GM23338 (cell line): ENCODE measurements at regions not wholly inside any gene's neighbourhood (a gene's known extent, or its start where the extent isn't known, plus 50 kb on each side); places are given as distances from the start of the nearest gene placed in this dataset.
"Not testable (repeated sequence)": the region's sequence is repeated elsewhere in the genome, so short reads cannot be mapped to it uniquely, and the experiment has no call there.

Source experiments
- ATAC-seq: fragments of 200-7000 bp; cut with Tn5 transposase; 3 replicates; pipeline ENCODE4 v1.9.1; 2020
- DNase-seq: peaks from one replicate; pipeline ENCODE4 v3.0.0-alpha.2; 2015; ENCODE audit warnings: low spot score
- H2AFZ ChIP-seq: fragments of 200-600 bp; sonication (generic); 2 replicates; pipeline ENCODE4 v1.8.0; 2016; ENCODE audit warnings: antibody characterized with exemption, mild to moderate bottlenecking, moderate library complexity
- H3F3A ChIP-seq: fragments of 200-600 bp; sonication (generic); replicated peaks from 2 replicates; pipeline ENCODE4 v1.8.0; 2017; ENCODE audit warnings: antibody characterized with exemption, mixed run types, low read depth
- H3K27ac ChIP-seq: fragments of 200-600 bp; sonication (generic); 2 replicates; pipeline ENCODE4 v1.6.1; 2016; ENCODE audit warnings: low read depth
- H3K27me3 ChIP-seq: fragments of 200-600 bp; sonication (generic); 2 replicates; pipeline ENCODE4 v1.8.0; 2016; ENCODE audit warnings: mild to moderate bottlenecking, mixed run types, moderate library complexity; ENCODE audit not compliant: insufficient read depth
- H3K36me3 ChIP-seq: fragments of 200-600 bp; sonication (generic); 2 replicates; pipeline ENCODE4 v1.8.0; 2016; ENCODE audit warnings: mild to moderate bottlenecking; ENCODE audit not compliant: insufficient read depth
- H3K4me1 ChIP-seq: fragments of 200-600 bp; sonication (generic); 2 replicates; pipeline ENCODE4 v1.8.0; 2016; ENCODE audit warnings: mild to moderate bottlenecking, moderate library complexity; ENCODE audit not compliant: insufficient read depth
- H3K4me2 ChIP-seq: fragments of 200-600 bp; sonication (generic); 2 replicates; pipeline ENCODE4 v1.7.1; 2017; ENCODE audit warnings: mixed run types
- H3K4me3 ChIP-seq: fragments of 200-600 bp; sonication (generic); 2 replicates; pipeline ENCODE4 v1.6.1; 2016; ENCODE audit warnings: mixed run types
- H3K79me2 ChIP-seq: fragments of 200-600 bp; sonication (generic); replicated peaks from 2 replicates; pipeline ENCODE4 v1.8.0; 2017; ENCODE audit warnings: mild to moderate bottlenecking; ENCODE audit not compliant: insufficient read depth
- H3K9me2 ChIP-seq: fragments of 200-600 bp; sonication (generic); 2 replicates; pipeline ENCODE4 v1.8.0; 2017; ENCODE audit not compliant: insufficient read depth
- H4K20me1 ChIP-seq: fragments of 200-600 bp; sonication (generic); replicated peaks from 2 replicates; pipeline ENCODE4 v1.8.0; 2017; ENCODE audit warnings: mild to moderate bottlenecking; ENCODE audit not compliant: insufficient read depth
- H3K27ac Mint-ChIP-seq: 2 replicates; pipeline ENCODE4 v1.8.0; 2020; ENCODE audit warnings: inconsistent platforms, mild to moderate bottlenecking, moderate library complexity, mixed read lengths
- H3K27me3 Mint-ChIP-seq: 3 replicates; pipeline ENCODE4 v1.8.0; 2022; ENCODE audit warnings: low read depth, mild to moderate bottlenecking, moderate library complexity, mixed read lengths, inconsistent platforms; ENCODE audit not compliant: insufficient read depth, poor library complexity
- H3K36me3 Mint-ChIP-seq: 3 replicates; pipeline ENCODE4 v1.8.0; 2021; ENCODE audit warnings: low read depth, mild to moderate bottlenecking, inconsistent platforms, moderate library complexity, mixed read lengths
- H3K4me1 Mint-ChIP-seq: 3 replicates; pipeline ENCODE4 v1.8.0; 2020; ENCODE audit warnings: mild to moderate bottlenecking, inconsistent platforms, mixed read lengths
- H3K4me3 Mint-ChIP-seq: 3 replicates; pipeline ENCODE4 v1.8.0; 2021; ENCODE audit warnings: moderate library complexity, mild to moderate bottlenecking, inconsistent platforms, mixed read lengths
- H3K9me3 Mint-ChIP-seq: 3 replicates; pipeline ENCODE4 v1.8.0; 2020; ENCODE audit warnings: moderate library complexity, mild to moderate bottlenecking, inconsistent platforms, mixed read lengths
- CREB1 ChIP-seq: fragments of 250-450 bp; sonication (Bioruptor Pico); IDR thresholded peaks from 2 replicates; pipeline ENCODE4 v1.5.0; 2020; ENCODE audit warnings: low read depth, mild to moderate bottlenecking, moderate library complexity
- ETS1 ChIP-seq: IDR thresholded peaks from 2 replicates; pipeline ENCODE4 v1.6.1; 2016; ENCODE audit warnings: antibody characterized with exemption
- EZH2 ChIP-seq: fragments of 200-600 bp; sonication (generic); IDR thresholded peaks from one replicate; pipeline ENCODE4 v1.8.0; 2017; ENCODE audit warnings: antibody characterized with exemption, mild to moderate bottlenecking, low read depth; ENCODE audit not compliant: unreplicated experiment
- JUNB ChIP-seq: IDR thresholded peaks from one replicate; pipeline ENCODE4 v1.6.1; 2016; ENCODE audit warnings: antibody characterized with exemption; ENCODE audit not compliant: unreplicated experiment
- NANOG ChIP-seq: IDR thresholded peaks from 2 replicates; pipeline ENCODE4 v1.6.1; 2016; ENCODE audit warnings: antibody characterized with exemption, borderline replicate concordance
- POLR2AphosphoS5 ChIP-seq: IDR thresholded peaks from 2 replicates; pipeline ENCODE4 v1.6.1; 2016; ENCODE audit warnings: antibody characterized with exemption, low read depth
- STAT1 ChIP-seq: IDR thresholded peaks from one replicate; pipeline ENCODE4 v1.6.1; 2016; ENCODE audit warnings: antibody characterized with exemption; ENCODE audit not compliant: unreplicated experiment
- ZNF114 ChIP-seq: fragments of 250-450 bp; sonication (Bioruptor Pico); IDR thresholded peaks from 2 replicates; pipeline ENCODE4 v1.5.0; 2020; ENCODE audit warnings: mild to moderate bottlenecking, moderate library complexity
- ZNF331 ChIP-seq: fragments of 250-450 bp; sonication (Bioruptor Pico); IDR thresholded peaks from 2 replicates; pipeline ENCODE4 v1.5.0; 2020; ENCODE audit warnings: low read depth, mild to moderate bottlenecking, moderate library complexity
- ZNF462 ChIP-seq: fragments of 250-450 bp; sonication (Bioruptor Pico); IDR thresholded peaks from 2 replicates; pipeline ENCODE4 v1.5.0; 2020; ENCODE audit warnings: mild to moderate bottlenecking, moderate library complexity

DNA sequence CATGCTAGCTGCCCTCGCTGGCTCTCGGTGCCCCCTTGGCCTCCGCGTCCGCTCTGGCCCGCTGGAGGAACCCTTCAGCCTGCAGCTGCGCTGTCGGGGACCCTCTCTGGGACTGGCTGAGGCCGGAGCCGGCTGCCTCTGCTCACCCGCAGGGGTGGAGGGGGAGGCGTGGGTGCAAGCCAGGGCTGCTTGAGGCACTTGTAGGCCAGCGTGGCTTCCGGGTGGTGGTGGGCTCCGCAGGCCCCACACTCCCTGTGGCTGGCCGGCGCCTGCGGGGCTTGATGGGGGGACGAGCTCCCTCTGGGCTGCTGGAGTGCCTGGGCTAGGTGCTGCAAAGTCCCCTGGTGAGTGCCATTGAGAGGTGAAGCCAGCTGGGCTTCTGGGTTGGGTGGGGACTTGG, 429.6 kb downstream of the LRRC70 start:
- Mint-ChIP-seq H3K9me3 (peaks cover 48% of the 10 kb centered on the region), H3K27ac (no peak overlapping the region)
- TF ChIP-seq CREB1 (CRISPR knock-in tag) (no peak), POLR2AphosphoS5 (no peak), EZH2 (no peak), STAT1 (no peak), JUNB (no peak)

DNA sequence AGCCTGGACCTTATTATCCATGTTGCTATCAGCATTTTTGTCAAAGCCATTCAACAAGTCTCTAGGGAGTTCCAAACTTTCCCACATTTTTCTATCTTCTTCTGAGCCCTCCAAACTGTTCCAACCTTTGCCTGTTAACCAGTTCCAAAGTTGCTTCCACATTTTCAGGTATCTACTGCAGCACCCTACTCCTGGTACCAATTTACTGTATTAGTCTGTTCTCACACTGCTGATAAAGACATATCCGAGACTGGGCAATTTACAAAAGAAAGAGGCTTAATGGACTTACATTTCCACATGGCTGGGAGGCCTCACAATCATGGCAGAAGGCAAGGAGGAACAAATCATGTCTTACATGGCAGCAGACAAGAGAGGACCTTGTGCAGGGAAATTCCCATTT, 416.2 kb downstream of the LRRC70 start:
- H3K4me2 ChIP-seq, H3K4me1 ChIP-seq, H3K79me2 ChIP-seq, H3K27me3 Mint-ChIP-seq, H2AFZ ChIP-seq, H3K27ac Mint-ChIP-seq, H3K27ac ChIP-seq, H3K9me2 ChIP-seq, H3F3A ChIP-seq, H4K20me1 ChIP-seq, H3K4me1 Mint-ChIP-seq, H3K4me3 Mint-ChIP-seq, ATAC-seq, DNase-seq, H3K4me3 ChIP-seq, H3K36me3 ChIP-seq, H3K27me3 ChIP-seq: not testable (repeated sequence)
- Mint-ChIP-seq H3K36me3 (peaks cover 33% of the 10 kb centered on the region), H3K9me3 (peaks cover 46% of the 10 kb centered on the region)

More for the DNA sequence above, 429.6 kb downstream of the LRRC70 start:
- no peak for DNase-seq
- H3K4me3 ChIP-seq = no peak overlapping the region
- no peaks in the 10 kb centered on the region for H3K27me3 ChIP-seq
- no peaks in the 10 kb centered on the region for H4K20me1 ChIP-seq
- peaks cover 6% of the 10 kb centered on the region; the same call in 1 of the 2 replicates for H3K9me2 ChIP-seq
- Mint-ChIP-seq H3K36me3 (peaks cover 17% of the 10 kb centered on the region), H3K4me1 (no peaks in the 10 kb centered on the region), H3K27me3 (peaks cover 7% of the 10 kb centered on the region), H3K4me3 (no peak overlapping the region)
- H3K79me2 ChIP-seq = no peaks in the 10 kb centered on the region
- ATAC-seq = no peak
- no peaks in the 10 kb centered on the region for H3K36me3 ChIP-seq
- H2AFZ ChIP-seq = no peak overlapping the region
- no peak overlapping the region for H3K4me2 ChIP-seq
- H3K4me1 ChIP-seq = no peaks in the 10 kb centered on the region
- H3F3A ChIP-seq = no peaks in the 10 kb centered on the region
- H3K27ac ChIP-seq = no peak overlapping the region

- H3K27me3 Mint-ChIP-seq = peaks cover 5% of the 10 kb centered on the region
- Histone ChIP-seq H3F3A (no peaks in the 10 kb centered on the region), H3K4me2 (no peak overlapping the region), H3K27me3 (no peaks in the 10 kb centered on the region), H3K79me2 (no peaks in the 10 kb centered on the region), H3K9me2 (peaks cover 13% of the 10 kb centered on the region; the same call in 1 of the 2 replicates), H3K4me3 (no peak overlapping the region), H3K36me3 (no peaks in the 10 kb centered on the region), H3K27ac (no peak overlapping the region), H4K20me1 (no peaks in the 10 kb centered on the region), H3K4me1 (peaks cover 8% of the 10 kb centered on the region; the same call in 1 of the 2 replicates), H2AFZ (no peak overlapping the region)
- H3K4me1 Mint-ChIP-seq = peaks cover 5% of the 10 kb centered on the region
- peaks cover 14% of the 10 kb centered on the region; the same call in 1 of the 3 replicates for H3K36me3 Mint-ChIP-seq
- H3K4me3 Mint-ChIP-seq = no peak overlapping the region
- H3K9me3 Mint-ChIP-seq = peaks cover 25% of the 10 kb centered on the region; the same call in 2 of the 3 replicates
- no peak for ATAC-seq
- peak; percentile 6 for DNase-seq
- H3K27ac Mint-ChIP-seq = no peak overlapping the region
- TF ChIP-seq CREB1 (CRISPR knock-in tag) = no peak
- TF ChIP-seq JUNB = no peak
- no peak for TF ChIP-seq EZH2
- no peak for TF ChIP-seq ZNF462 (CRISPR knock-in tag)
- no peak for TF ChIP-seq ETS1
- no peak for TF ChIP-seq NANOG
- no peak for TF ChIP-seq ZNF114 (CRISPR knock-in tag)
- no peak for TF ChIP-seq STAT1
- no peak for TF ChIP-seq ZNF331 (CRISPR knock-in tag)
- TF ChIP-seq POLR2AphosphoS5 = no peak
Observed at GRCh38 chr5:62985749-62986148, 407.1 kb downstream of the LRRC70 start.
